ENCODE measurements at regions not wholly inside any gene's neighbourhood (a gene's known extent, or its start where the extent isn't known, plus 50 kb on each side); places are given as distances from the start of the nearest gene placed in this dataset.

- TF ChIP-seq, protein P1, sequence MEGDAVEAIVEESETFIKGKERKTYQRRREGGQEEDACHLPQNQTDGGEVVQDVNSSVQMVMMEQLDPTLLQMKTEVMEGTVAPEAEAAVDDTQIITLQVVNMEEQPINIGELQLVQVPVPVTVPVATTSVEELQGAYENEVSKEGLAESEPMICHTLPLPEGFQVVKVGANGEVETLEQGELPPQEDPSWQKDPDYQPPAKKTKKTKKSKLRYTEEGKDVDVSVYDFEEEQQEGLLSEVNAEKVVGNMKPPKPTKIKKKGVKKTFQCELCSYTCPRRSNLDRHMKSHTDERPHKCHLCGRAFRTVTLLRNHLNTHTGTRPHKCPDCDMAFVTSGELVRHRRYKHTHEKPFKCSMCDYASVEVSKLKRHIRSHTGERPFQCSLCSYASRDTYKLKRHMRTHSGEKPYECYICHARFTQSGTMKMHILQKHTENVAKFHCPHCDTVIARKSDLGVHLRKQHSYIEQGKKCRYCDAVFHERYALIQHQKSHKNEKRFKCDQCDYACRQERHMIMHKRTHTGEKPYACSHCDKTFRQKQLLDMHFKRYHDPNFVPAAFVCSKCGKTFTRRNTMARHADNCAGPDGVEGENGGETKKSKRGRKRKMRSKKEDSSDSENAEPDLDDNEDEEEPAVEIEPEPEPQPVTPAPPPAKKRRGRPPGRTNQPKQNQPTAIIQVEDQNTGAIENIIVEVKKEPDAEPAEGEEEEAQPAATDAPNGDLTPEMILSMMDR (IDR thresholded peaks at IDR 0.05), result no peak
- TF ChIP-seq POLR2A (IDR thresholded peaks at IDR 0.05), result no peak
Measured at GRCh38 chr3:137075020-137075419, 117.2 kb downstream of the IL20RB start.

Data from esophagus squamous epithelium (tissue), 4 donors.